ENCODE measurements at regions not wholly inside any gene's neighbourhood (a gene's known extent, or its start where the extent isn't known, plus 50 kb on each side); places are given as distances from the start of the nearest gene placed in this dataset.

- peak; percentile 39 for DNase-seq (ENCODE audit: low spot score)
These were observed 125.1 kb upstream of the LYZL1 start for GRCh38 chr10:29163746-29164145.

GRCh38 chr10:29166713-29167112, 122.2 kb upstream of the LYZL1 start:
- DNase-seq (ENCODE audit: low spot score), result no peak

GRCh38 chr10:29169021-29169420, 119.8 kb upstream of the LYZL1 start:
- DNase-seq (ENCODE audit: low spot score), result no peak

- DNase-seq (ENCODE audit: low spot score), result no peak
These were observed 117.2 kb upstream of the LYZL1 start for GRCh38 chr10:29171717-29172116.

- DNase-seq (ENCODE audit: low spot score), result no peak
These were observed 114.5 kb upstream of the LYZL1 start for GRCh38 chr10:29174389-29174788.

GRCh38 chr10:29176845-29177832, 111.7 kb upstream of the LYZL1 start:
- DNase-seq (ENCODE audit: low spot score), result no peak

- peak; percentile 53 for DNase-seq (ENCODE audit: low spot score)
These were observed 106.9 kb upstream of the LYZL1 start for GRCh38 chr10:29181936-29182335.

GRCh38 chr10:29183301-29183945, 105.4 kb upstream of the LYZL1 start:
- no peak for DNase-seq (ENCODE audit: low spot score)

- DNase-seq (ENCODE audit: low spot score), result no peak
These were observed 104.5 kb upstream of the LYZL1 start for GRCh38 chr10:29184205-29185000.

GRCh38 chr10:29185050-29185449, 103.8 kb upstream of the LYZL1 start:
- no peak for DNase-seq (ENCODE audit: low spot score)

GRCh38 chr10:29186221-29186620, 102.6 kb upstream of the LYZL1 start:
- DNase-seq (ENCODE audit: low spot score), result no peak

GRCh38 chr10:29189256-29189655, 99.6 kb upstream of the LYZL1 start:
- DNase-seq (ENCODE audit: low spot score), result peak; percentile 90

- DNase-seq (ENCODE audit: low spot score), result no peak
These were observed 97.2 kb upstream of the LYZL1 start for GRCh38 chr10:29191674-29192073.

GRCh38 chr10:29199339-29199738, 89.5 kb upstream of the LYZL1 start:
- no peak for DNase-seq (ENCODE audit: low spot score)

- DNase-seq (ENCODE audit: low spot score), result no peak
These were observed 88.8 kb upstream of the LYZL1 start for GRCh38 chr10:29199941-29200679.

GRCh38 chr10:29202386-29202940, 86.4 kb upstream of the LYZL1 start:
- DNase-seq (ENCODE audit: low spot score), result no peak

GRCh38 chr10:29203432-29203831, 85.4 kb upstream of the LYZL1 start:
- DNase-seq (ENCODE audit: low spot score), result no peak

GRCh38 chr10:29204070-29204800, 84.6 kb upstream of the LYZL1 start:
- no peak for DNase-seq (ENCODE audit: low spot score)

GRCh38 chr10:29205787-29206186, 83.1 kb upstream of the LYZL1 start:
- no peak for DNase-seq (ENCODE audit: low spot score)

GRCh38 chr10:29208845-29209244, 80.0 kb upstream of the LYZL1 start:
- DNase-seq (ENCODE audit: low spot score), result no peak

GRCh38 chr10:29209830-29210229, 79.0 kb upstream of the LYZL1 start:
- DNase-seq (ENCODE audit: low spot score), result no peak
